B cell (primary cell): ENCODE measurements at regions not wholly inside any gene's neighbourhood (a gene's known extent, or its start where the extent isn't known, plus 50 kb on each side); places are given as distances from the start of the nearest gene placed in this dataset.

ENCODE experiments used
- ATAC-seq: fragments of 200-7000 bp; cut with Tn5 transposase; one replicate; pipeline ENCODE4 v1.10.0; 2021; ENCODE audit warnings: low read depth, mild to moderate bottlenecking, moderate number of reproducible peaks, moderate library complexity
- CTCF ChIA-PET: fragments of 350-600 bp; sonication (Branson Sonifier 250); formaldehyde crosslinking; loops from one replicate; lab custom pipeline; 2021; ENCODE audit warnings: antibody characterized with exemption, inconsistent platforms; lab: Charles Lee
- POLR2A ChIA-PET: fragments of 350-600 bp; sonication (Branson Sonifier 250); formaldehyde crosslinking; loops from one replicate; lab custom pipeline; 2021; ENCODE audit warnings: antibody characterized with exemption; lab: Charles Lee
- DNase-seq: peaks from one replicate; pipeline ENCODE4 v3.0.0; 2013
- H2AFZ ChIP-seq: 2 replicates; pipeline ENCODE4 v1.6.1; 2012; ENCODE audit warnings: mild to moderate bottlenecking, low read depth, low read length; ENCODE audit not compliant: insufficient read depth, poor library complexity, severe bottlenecking
- H3K27ac ChIP-seq, 2 donors: 1 replicate in 1 of 2; 2 replicates in 1 of 2; pipeline ENCODE4 v1.5.1; 2012 to 2013; ENCODE audit warnings: low read length in 2 of 2, mild to moderate bottlenecking in 2 of 2, moderate library complexity in 1 of 2
- H3K27me3 ChIP-seq, 4 experiments: fragments of 200-600 bp in 1 of 4; sonication (generic) in 1 of 4; replicated peaks in 1 of 4; 1 replicate in 2 of 4; 2 replicates in 2 of 4; pipeline versions ENCODE4 v1.6.1 to v1.7.0; 2013 to 2016; ENCODE audit warnings: low read length in 3 of 4, mild to moderate bottlenecking in 2 of 4, mixed read lengths in 1 of 4, moderate library complexity in 1 of 4; ENCODE audit not compliant: insufficient read depth in 4 of 4, control insufficient read depth in 3 of 4; ENCODE audit errors: control extremely low read depth in 1 of 4
- H3K36me3 ChIP-seq, 2 experiments: replicated peaks in 1 of 2; 1 replicate in 1 of 2; 2 replicates in 1 of 2; pipeline versions ENCODE4 v1.6.1 to v1.7.1; 2013; ENCODE audit warnings: low read length in 1 of 2; ENCODE audit not compliant: insufficient read depth in 2 of 2, control insufficient read depth in 1 of 2; ENCODE audit errors: control extremely low read depth in 1 of 2, extremely low read depth in 1 of 2
- H3K4me1 ChIP-seq, 2 donors: fragments of 200-600 bp in 1 of 2; sonication (generic) in 1 of 2; 1 replicate in 1 of 2; 2 replicates in 1 of 2; pipeline versions ENCODE4 v1.5.1 to v1.6.1; 2013 to 2017; ENCODE audit warnings: low read length in 2 of 2; ENCODE audit not compliant: control insufficient read depth in 2 of 2, insufficient read depth in 2 of 2
- H3K4me2 ChIP-seq: replicated peaks from 2 replicates; pipeline ENCODE3; 2012; ENCODE audit warnings: mild to moderate bottlenecking, low read depth, low read length; ENCODE audit not compliant: poor library complexity, severe bottlenecking
- H3K4me3 ChIP-seq, 5 experiments: fragments of 200-600 bp in 1 of 5; sonication (generic) in 1 of 5; 1 replicate in 3 of 5; 2 replicates in 2 of 5; pipeline versions ENCODE4 v1.5.1 to v1.7.0; 2011 to 2016; ENCODE audit warnings: low read length in 4 of 5, mild to moderate bottlenecking in 4 of 5, low read depth in 2 of 5, control low read depth in 1 of 5, moderate library complexity in 1 of 5; ENCODE audit not compliant: insufficient read depth in 1 of 5; ENCODE audit errors: control extremely low read depth in 1 of 5, extremely low read depth in 1 of 5
- H3K79me2 ChIP-seq: fragments of 200-600 bp; sonication (generic); one replicate; pipeline ENCODE4 v1.6.0; 2016; ENCODE audit warnings: low read length; ENCODE audit not compliant: control insufficient read depth, insufficient read depth
- H3K9ac ChIP-seq: fragments of 200-600 bp; sonication (generic); 2 replicates; pipeline ENCODE4 v1.6.1; 2017; ENCODE audit warnings: mild to moderate bottlenecking, low read length, moderate library complexity
- H3K9me3 ChIP-seq, 3 donors: one replicate each; pipeline versions ENCODE4 v1.6.1 to v1.7.1; 2013; ENCODE audit warnings: low read length in 2 of 3; ENCODE audit not compliant: control insufficient read depth in 2 of 3, insufficient read depth in 1 of 3; ENCODE audit errors: control extremely low read depth in 1 of 3
- H4K20me1 ChIP-seq: 2 replicates; pipeline ENCODE4 v1.6.0; 2012; ENCODE audit warnings: mild to moderate bottlenecking, low read length; ENCODE audit not compliant: insufficient read depth, control insufficient read depth, poor library complexity, severe bottlenecking
- H3K27ac Mint-ChIP-seq: one replicate; pipeline ENCODE4 v1.8.0; 2021; ENCODE audit warnings: mixed read lengths
- H3K27me3 Mint-ChIP-seq: one replicate; pipeline ENCODE4 v1.8.0; 2021; ENCODE audit warnings: mixed read lengths
- H3K4me1 Mint-ChIP-seq: one replicate; pipeline ENCODE4 v1.8.0; 2021; ENCODE audit warnings: mixed read lengths
- H3K4me3 Mint-ChIP-seq: one replicate; pipeline ENCODE4 v1.8.0; 2021; ENCODE audit warnings: mixed read lengths
- H3K9me3 Mint-ChIP-seq: one replicate; pipeline ENCODE4 v1.8.0; 2022; ENCODE audit warnings: mixed read lengths; ENCODE audit not compliant: insufficient read depth
- CTCF ChIP-seq: fragments of 200-600 bp; IDR thresholded peaks from one replicate; pipeline ENCODE4 v1.8.0; 2022; ENCODE audit warnings: antibody characterized with exemption, mild to moderate bottlenecking
- EZH2 ChIP-seq: IDR thresholded peaks from 2 replicates; pipeline ENCODE4 v1.6.1; 2012; ENCODE audit warnings: borderline replicate concordance, low read depth, mild to moderate bottlenecking, moderate library complexity, low read length; ENCODE audit not compliant: insufficient read depth, poor library complexity, severe bottlenecking
- WGBS: methylation state at CpG from one replicate; pipeline ENCODE4 v1.1.5; 2013; ENCODE audit warnings: missing lambda C conversion rate; ENCODE audit not compliant: insufficient coverage; 5-methylcytosine and 5-hydroxymethylcytosine counted together
- intact Hi-C: fragments of 100-400 bp; cut with micrococcal nuclease; formaldehyde crosslinking; loops from one replicate; pipeline ENCODE4 v1.10.0; 2022

- POLR2A ChIA-PET: no interaction called here
Observed at GRCh38 chr1:189659731-189660130, 817.9 kb downstream of the BRINP3 start.

GRCh38 chr1:189662190-189662589, 815.5 kb downstream of the BRINP3 start:
- WGBS: 94% methylated on average over 2 of the region's 3 CpGs
- Histone ChIP-seq H3K4me2 (no peak overlapping the region), H2AFZ (no peak overlapping the region)

More at GRCh38 chr1:189659731-189660130, 817.9 kb downstream of the BRINP3 start:
- ATAC-seq (no peak), DNase-seq (no peak)
- Histone ChIP-seq H2AFZ (no peak overlapping the region), H3K4me2 (no peak overlapping the region), H3K9me3 (no peaks in the 10 kb centered on the region), H3K4me3 (no peak overlapping the region), H4K20me1 (no peaks in the 10 kb centered on the region), H3K27me3 (no peaks in the 10 kb centered on the region), H3K4me1 (no peaks in the 10 kb centered on the region), H3K9ac (no peak overlapping the region), H3K27ac (no peak overlapping the region), H3K36me3 (no peaks in the 10 kb centered on the region), H3K79me2 (no peaks in the 10 kb centered on the region)
- intact Hi-C loops: no loop called here
- TF ChIP-seq CTCF (no peak), EZH2 (no peak)
- H3K27me3 Mint-ChIP-seq: no peaks in the 10 kb centered on the region
- no CpG with 5 or more reads among the region's 2 CpGs for WGBS
- CTCF ChIA-PET: no interaction called here
- no peak overlapping the region for H3K27ac Mint-ChIP-seq
- no peaks in the 10 kb centered on the region for H3K9me3 Mint-ChIP-seq
- no peak overlapping the region for H3K4me3 Mint-ChIP-seq
- no peaks in the 10 kb centered on the region for H3K4me1 Mint-ChIP-seq

More at GRCh38 chr1:189662190-189662589, 815.5 kb downstream of the BRINP3 start:
- Mint-ChIP-seq H3K27ac (no peak overlapping the region), H3K27me3 (no peaks in the 10 kb centered on the region), H3K4me3 (no peak overlapping the region), H3K9me3 (peaks cover 3% of the 10 kb centered on the region), H3K4me1 (no peaks in the 10 kb centered on the region)
- no peaks in the 10 kb centered on the region for H3K4me1 ChIP-seq
- H4K20me1 ChIP-seq: no peaks in the 10 kb centered on the region
- ChIA-PET POLR2A (no interaction called here), CTCF (no interaction called here)
- H3K4me3 ChIP-seq: no peak overlapping the region
- ATAC-seq (no peak), DNase-seq (no peak)
- TF ChIP-seq EZH2: no peak
- no peak for TF ChIP-seq CTCF
- H3K9ac ChIP-seq: no peak overlapping the region
- H3K27ac ChIP-seq: no peak overlapping the region
- no peaks in the 10 kb centered on the region for H3K27me3 ChIP-seq
- intact Hi-C loops: no loop called here
- H3K9me3 ChIP-seq: no peaks in the 10 kb centered on the region
- H3K79me2 ChIP-seq: no peaks in the 10 kb centered on the region
- H3K36me3 ChIP-seq: no peaks in the 10 kb centered on the region
